ENCODE measurements at regions not wholly inside any gene's neighbourhood (a gene's known extent, or its start where the extent isn't known, plus 50 kb on each side); places are given as distances from the start of the nearest gene placed in this dataset.

DNA sequence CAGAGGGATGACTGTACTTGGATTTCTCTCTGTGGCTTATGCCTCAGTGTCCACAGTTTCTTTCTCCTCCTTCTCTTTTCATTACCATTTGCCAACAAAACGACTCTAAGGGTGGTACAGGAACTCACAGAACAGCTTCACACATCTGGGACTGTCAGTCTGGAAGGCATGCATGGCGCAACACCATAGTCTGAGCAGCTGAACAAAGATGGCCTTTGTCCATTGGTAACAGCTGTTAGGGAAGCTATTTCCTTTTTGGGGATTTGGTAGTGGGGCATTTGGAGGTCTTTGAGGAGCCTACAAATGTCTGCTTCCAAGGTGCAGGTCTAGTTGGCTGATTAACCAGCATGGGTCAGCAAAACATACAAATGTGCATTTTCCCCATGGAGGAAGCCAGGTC is 81.4 kb upstream of the PCDH8 start:
- Histone ChIP-seq H3K4me3 (ENCODE audit: low read depth, low read length) (no peak overlapping the region), H3K9me3 (ENCODE audit: severe bottlenecking) (no peaks in the 10 kb centered on the region), H3K27me3 (ENCODE audit: insufficient read depth, low read depth, severe bottlenecking) (no peaks in the 10 kb centered on the region), H3K36me3 (no peaks in the 10 kb centered on the region), H3K27ac (no peak overlapping the region)
- TF ChIP-seq CTCF (IDR thresholded peaks at IDR 0.05; ENCODE audit: low read depth, low read length): no peak
- DNase-seq: no peak

DNA sequence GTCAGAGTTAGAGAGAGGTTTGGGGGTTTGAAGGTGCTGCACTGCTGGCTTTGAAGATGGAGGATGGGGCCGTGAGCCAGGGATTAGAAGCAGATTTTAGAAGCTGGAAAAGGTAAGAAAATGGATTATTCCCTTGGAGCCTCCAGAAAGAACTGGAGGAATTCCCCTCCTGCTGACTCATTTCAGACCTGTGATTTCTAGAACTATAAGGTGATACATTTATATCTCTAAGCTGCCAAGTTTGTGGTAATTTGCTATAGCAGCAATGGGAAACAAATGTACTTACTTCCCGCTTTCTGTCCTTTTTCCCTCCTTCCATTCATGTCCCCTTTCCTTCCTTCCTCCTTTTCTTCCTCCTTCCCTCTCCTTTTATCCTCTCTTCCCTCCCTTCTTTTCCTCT is 78.5 kb upstream of the PCDH8 start:
- DNase-seq: no peak
- Histone ChIP-seq H3K4me3 (ENCODE audit: low read depth, low read length) (no peak overlapping the region), H3K36me3 (no peaks in the 10 kb centered on the region), H3K27ac (no peak overlapping the region), H3K27me3 (ENCODE audit: insufficient read depth, low read depth, severe bottlenecking) (no peaks in the 10 kb centered on the region), H3K9me3 (ENCODE audit: severe bottlenecking) (no peaks in the 10 kb centered on the region)
- no peak for TF ChIP-seq CTCF (IDR thresholded peaks at IDR 0.05; ENCODE audit: low read depth, low read length)

DNA sequence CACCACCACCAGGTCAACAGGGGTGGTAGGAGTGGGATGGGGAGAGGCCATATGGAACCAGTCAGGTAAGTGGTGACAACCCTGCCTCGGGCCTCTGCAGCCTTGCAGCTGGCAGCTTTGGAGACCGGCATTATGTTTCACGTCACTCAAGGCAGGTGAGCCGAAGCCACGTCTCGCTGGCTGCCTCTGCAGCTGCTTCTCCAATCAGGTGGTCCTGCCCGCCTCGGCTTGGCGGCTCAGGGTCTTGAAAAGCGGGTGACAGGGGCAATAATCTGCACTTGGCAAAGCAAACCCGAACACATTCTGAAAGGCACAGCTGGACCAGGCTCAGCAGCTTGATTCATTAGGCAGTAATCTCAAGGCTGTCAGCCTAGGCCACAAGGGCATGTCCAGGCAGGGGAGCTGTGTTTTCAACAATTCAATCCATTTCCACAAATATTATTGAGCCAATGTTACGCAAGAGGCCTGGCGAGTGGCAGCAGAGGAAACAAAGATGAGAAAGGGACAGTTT is 77.4 kb upstream of the PCDH8 start:
- TF ChIP-seq CTCF (IDR thresholded peaks at IDR 0.05; ENCODE audit: low read depth, low read length): no peak
- no peaks in the 10 kb centered on the region for H3K36me3 ChIP-seq
- H3K4me3 ChIP-seq (ENCODE audit: low read depth, low read length): no peak overlapping the region
- H3K27me3 ChIP-seq (ENCODE audit: insufficient read depth, low read depth, severe bottlenecking): peaks cover 9% of the 10 kb centered on the region
- no peak overlapping the region for H3K27ac ChIP-seq
- H3K9me3 ChIP-seq (ENCODE audit: severe bottlenecking): no peaks in the 10 kb centered on the region
- peak; percentile 9 for DNase-seq

DNA sequence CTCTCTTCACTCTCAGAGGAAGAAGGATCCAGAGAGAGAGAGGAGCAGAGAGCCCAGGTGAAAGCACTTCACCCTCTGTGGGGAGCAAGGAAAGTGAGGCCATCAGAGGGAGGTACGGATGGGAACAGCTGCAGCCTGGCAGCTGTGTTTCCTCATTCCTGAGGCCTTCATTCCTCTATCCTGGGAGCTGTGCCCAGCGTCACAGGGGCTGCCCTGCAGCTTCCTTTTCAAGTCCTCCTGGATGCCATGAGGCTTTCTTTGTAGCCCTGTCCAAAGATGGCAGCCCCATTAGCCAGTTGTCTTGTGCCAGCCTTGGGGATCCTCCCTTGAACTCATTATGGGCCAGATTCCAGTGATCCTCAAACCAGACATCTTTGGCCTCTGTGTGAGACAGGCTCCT is 76.8 kb upstream of the PCDH8 start:
- no peak overlapping the region for H3K4me3 ChIP-seq (ENCODE audit: low read depth, low read length)
- no peak for DNase-seq
- no peaks in the 10 kb centered on the region for H3K36me3 ChIP-seq
- peaks cover 13% of the 10 kb centered on the region for H3K27me3 ChIP-seq (ENCODE audit: insufficient read depth, low read depth, severe bottlenecking)
- no peak for TF ChIP-seq CTCF (IDR thresholded peaks at IDR 0.05; ENCODE audit: low read depth, low read length)
- no peak overlapping the region for H3K27ac ChIP-seq
- no peaks in the 10 kb centered on the region for H3K9me3 ChIP-seq (ENCODE audit: severe bottlenecking)

DNA sequence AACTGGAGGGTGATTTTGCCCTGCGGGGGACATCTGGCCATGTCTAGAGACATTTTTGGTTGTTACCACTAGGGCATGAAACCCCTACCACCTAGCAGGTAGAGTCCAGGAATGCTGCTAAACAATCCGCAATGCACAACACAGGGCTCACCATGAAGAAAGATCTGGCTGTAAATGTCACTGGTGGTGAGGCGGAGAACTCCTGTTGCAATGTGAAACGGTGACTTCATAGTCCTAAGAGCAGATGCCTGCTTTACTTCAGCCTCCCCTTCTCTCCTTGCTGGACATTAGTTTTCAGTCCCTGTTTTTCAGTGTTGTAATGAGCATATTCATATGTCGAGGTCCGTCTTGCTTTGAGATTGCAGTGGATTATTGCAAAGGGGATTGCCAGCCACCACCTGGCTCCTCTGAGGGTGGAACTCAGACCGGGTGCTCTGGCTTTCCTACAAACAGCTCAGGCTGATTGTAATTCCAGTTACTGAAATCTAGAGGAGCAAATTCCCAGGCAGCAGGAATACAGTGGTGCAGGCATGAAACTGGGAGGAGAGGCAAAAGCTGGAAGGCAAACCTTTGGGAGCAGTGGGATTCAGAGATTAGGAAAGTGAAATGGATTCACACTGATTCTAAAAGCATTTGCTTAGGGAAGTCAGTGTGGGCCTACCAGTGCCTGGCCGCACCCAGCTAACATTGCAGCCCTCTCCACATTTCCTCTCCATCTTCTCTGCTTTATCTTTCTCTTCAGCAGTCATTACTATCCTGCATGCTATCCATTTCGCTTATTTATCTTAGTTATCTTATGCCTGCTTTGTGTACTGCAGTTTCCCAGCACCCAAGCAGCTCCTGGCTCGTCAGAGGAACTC is 76.1 kb upstream of the PCDH8 start:
- Histone ChIP-seq H3K36me3 (no peaks in the 10 kb centered on the region), H3K27me3 (ENCODE audit: insufficient read depth, low read depth, severe bottlenecking) (peaks cover 13% of the 10 kb centered on the region), H3K4me3 (ENCODE audit: low read depth, low read length) (no peak overlapping the region), H3K9me3 (ENCODE audit: severe bottlenecking) (no peaks in the 10 kb centered on the region), H3K27ac (no peak overlapping the region)
- no peak for TF ChIP-seq CTCF (IDR thresholded peaks at IDR 0.05; ENCODE audit: low read depth, low read length)
- peak; percentile 32 for DNase-seq

Data from WERI-Rb-1 (cell line).